ENCODE measurements at regions not wholly inside any gene's neighbourhood (a gene's known extent, or its start where the extent isn't known, plus 50 kb on each side); places are given as distances from the start of the nearest gene placed in this dataset.

DNA sequence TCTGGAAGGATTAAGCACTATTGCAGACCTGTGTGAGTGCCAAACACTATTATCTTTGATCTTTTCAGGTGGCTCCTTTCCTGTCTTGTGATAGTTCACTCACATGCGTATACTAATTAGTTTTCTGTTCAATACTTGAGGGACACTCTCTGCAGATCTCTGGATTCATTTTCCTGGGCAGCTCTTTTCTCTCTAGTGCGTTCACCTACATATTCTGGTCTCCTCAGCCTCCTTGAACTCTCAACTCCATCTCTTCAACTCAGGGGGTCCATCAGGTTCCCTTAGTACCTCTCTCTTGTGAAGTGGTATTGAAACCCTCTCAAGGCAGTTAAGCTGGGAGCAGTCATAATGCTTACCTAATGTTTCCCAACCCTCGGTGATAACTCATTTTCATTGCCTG, 1218.1 kb upstream of the MAP3K7 start:
- DNase-seq = no peak

DNA sequence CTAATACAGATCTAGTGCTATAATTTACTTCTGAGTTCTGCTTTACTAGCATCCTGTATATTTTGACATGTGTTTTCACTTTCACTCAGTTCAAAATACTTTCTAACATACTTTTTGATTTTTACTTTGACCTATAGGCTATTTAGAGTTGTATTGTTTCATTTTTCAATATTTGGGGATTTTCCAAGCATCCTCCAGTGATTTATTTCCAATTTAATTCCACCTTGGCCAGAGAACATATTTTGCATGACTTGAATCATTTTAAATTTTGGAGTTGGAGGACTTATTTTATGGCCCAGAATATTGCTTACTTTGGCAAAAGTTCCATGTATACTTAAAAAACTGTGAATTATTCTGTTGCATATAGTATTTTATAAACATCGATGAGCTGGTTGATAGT, 1215.6 kb upstream of the MAP3K7 start:
- DNase-seq = no peak

DNA sequence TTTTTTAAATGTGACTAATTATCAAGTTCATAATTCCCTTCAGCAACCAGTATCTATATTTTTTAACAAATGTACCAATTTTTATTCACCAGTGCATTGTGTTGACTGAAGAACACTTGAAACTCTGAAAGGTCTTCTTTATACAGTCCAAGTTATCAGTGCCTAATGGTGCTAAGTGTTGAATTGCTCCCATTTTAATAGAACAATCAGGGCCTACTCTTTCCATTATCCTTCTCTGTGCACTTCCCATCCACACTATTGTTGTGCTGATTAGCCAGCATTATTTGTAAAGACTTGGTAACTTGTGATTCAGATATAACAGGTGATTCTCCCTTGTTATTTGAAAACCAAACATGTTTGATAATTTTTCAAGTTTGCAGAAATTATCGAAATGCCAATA, 1209.7 kb upstream of the MAP3K7 start:
- no peak for DNase-seq

DNA sequence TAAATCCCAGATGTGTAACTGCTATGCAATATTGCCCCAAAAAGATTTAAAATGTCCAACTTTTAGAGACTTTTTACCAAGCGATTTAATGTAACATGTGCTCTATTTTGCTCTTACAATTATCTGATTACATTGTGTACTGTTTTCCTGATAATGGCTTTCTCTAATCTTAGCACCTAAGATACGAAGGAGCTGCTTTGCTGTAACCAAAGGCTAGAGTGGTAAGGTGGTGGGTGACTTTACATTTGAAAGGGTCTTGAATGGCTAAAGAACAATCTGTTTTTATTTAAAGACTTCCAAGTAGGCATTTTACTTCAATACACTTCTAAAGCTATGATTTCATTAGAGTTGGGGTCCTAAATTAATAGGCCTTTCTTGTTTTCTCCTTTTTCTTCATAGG, 1201.6 kb upstream of the MAP3K7 start:
- no peak for DNase-seq

DNA sequence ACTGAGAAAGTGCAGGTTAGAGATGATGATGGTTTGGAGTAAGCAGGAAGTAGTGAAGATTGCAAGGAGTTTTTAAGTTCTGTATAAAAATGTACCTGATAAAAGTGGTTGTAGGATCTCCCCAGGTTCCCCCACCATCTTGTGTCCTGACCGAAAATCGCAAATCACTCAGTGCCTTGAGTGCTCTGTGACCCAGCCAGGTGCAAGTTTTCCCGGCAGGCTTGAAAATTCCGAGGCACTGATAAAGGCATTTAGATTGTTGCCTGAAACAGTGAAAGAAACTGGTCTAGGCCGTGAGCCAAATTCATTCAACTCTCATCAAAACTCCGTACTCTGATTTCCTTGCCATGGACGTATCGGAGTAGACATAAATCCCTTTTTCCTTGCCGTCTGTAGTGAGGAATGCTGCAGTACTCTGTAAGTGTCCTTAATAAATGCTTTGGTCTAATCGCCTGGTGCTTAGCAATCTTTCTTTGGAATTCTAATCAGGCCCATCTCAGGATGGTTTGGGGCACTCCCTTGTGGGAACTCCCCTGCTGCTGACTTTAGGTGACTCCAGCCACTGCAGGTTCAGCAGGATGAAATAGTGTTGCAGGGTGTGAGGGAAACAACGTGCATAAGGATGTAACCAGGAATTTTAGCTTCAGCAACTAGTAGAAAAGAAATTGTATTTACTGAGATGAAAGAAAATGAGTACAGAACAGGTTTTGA, 1199.8 kb upstream of the MAP3K7 start:
- no peak for DNase-seq

DNA sequence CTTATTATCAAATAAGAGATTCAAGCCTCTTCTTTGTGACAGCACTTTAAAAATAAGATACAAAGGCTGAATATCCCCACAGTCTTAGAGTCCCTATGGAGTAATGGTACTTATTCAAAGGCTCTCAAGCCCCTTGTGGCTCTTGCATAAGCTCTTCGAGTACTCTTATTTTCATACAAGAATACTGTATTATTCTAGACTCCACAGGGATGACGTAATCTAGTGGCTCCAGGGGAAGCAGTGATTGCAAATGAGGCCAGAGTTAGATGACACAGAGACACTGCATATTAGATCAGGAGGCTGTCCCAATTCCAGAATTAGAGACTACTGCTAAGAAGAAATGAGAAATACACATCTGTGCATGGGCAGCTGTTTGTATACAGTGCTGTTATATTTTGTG, 1195.9 kb upstream of the MAP3K7 start:
- no peak for DNase-seq

DNA sequence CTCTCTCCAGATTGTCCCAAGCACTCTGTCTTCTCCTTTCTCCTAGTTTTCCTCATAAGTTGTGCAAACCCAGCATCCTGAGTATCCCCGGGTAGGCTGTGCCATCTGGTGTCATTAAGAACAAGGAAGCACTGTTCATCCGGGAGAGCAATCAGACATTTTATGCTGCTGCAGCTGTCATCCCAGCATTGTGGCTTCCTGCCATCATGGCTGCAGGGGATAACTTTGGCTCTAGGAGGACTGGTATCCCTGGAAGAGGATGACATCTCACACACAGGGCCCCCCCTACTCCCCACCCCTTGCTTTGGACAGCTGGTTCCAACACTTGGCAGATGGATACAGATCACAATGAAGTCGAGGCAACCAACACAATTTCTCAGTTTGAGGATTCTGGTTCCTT, 1195.1 kb upstream of the MAP3K7 start:
- DNase-seq = no peak

DNA sequence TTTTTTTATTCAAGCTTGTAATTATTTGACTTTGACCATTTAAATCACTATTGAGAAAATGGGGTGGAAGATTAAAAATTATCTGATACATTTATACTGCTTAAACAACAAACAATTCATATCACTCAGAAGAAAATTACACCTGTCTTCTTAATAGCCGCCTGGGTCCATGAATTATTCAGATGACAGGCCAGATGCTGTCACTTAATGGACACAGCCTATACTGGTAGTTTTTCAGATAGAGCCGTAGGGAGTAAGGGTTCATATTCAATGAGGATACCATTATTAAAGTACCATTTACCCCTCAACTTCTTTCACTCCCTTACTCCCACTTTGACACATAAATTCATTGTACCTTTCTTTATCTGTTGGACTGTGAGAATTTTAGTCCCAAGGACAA, 1193.4 kb upstream of the MAP3K7 start:
- DNase-seq = no peak

DNA sequence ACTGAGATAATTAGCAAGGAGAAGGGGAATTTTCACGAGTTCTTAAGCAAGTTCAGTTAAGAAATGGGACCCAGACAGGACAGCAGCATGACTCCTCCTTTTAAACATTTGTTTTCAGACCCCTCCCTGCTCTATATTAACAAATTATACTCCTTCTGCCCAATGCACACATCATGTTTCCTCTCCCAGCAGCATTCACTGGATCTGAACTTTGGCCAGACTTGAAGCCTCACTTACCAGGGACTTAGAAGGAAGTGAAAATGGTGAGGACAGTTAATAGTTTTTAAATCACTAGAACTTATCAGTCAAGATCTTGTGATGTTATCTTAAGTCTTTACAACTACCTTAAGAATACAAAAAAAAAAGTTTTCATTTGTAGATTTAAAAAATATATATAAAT, 1174.7 kb upstream of the MAP3K7 start:
- no peak for DNase-seq

DNA sequence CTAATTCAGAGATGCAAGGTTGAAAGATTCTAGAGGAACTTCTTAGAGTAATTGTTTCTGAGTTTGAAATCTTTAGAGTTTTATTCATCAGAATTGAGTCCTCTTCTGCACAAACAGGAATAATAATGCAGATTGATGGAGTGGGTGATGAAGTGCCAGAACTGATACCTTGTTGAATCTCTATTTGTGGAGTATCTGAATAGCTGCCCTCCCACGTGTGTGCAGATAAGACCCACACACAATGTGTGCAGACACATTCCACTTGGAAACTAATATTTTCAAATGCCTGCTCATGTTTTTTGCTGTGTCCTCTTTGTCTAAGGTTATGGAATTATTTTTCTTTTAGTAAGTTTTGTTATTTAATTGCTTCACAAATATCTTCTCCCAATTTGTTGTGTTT, 1167.8 kb upstream of the MAP3K7 start:
- no peak for DNase-seq

DNA sequence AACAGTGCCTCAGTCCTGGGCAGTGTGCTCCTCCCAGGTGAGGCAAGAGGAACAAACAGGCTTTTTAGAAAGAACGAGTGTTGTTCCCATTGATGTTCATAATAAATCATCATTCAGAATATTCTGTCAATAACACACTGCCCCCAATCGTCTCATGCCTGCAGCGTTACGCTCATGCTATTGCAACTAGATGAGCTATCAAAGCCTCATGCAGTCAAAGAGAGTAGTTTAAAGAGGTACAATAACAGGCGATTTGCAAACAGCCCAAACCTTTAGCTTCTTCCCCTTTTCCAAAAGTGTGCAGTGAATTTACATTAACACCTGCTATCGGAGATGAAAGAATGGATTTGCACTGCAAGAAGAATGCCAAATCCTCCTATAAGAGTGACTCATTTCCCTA, 1164.7 kb upstream of the MAP3K7 start:
- no peak for DNase-seq

DNA sequence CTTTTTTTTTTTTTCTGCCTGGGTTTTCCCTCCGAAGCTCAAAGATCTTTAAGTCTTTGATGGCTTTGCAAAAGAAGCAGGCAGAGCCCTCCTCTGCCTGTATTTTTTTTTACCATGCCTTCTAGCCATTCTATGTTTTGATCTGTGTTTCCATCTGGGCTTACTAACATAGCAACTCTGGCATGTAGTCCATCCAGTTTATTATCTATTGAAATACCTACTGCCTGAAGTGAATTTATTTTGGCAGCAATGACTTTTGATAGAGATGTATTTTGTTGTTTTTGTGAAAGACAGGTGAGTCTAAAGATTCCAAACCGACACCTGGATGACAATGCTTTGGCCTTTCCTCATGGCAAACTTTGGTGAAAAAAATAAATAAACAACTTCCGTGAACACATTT, 1157.7 kb upstream of the MAP3K7 start:
- DNase-seq = no peak

DNA sequence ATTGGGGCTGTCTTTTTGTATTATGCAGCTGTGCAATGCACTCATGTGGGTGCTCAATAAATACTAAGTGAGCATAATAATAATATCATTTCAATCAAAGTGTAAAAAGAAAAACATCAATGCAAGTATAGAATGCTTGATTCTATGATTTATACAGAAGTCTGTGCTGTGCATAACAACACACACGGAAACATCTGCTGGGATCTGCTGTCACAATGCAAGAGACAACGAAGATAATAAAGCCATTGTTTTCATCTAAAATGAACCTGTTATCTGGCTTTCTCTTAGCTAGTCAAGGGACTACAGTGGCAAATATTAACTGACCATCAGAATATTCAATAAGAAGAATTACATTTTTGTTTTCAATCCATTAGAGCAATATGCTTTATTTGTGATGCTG, 1156.9 kb upstream of the MAP3K7 start:
- DNase-seq = no peak

DNA sequence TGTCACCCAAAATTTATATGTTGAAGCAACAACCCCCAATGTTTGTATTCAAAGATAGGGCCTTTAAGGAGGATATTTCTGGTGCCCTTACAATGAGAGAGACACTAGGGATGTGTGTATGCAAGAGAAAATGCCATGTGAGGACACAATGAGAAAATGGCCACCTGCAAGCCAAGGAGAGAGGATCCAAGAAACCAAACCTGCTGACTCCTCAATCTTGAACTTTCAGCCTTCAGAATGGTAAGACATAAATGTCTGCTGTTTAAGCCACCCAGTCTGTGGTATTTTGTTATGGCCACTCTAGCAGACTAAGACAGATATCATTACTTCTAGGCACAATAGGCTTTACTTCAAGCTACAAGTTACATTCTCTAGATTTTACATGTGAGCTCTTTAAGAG, 1145.1 kb upstream of the MAP3K7 start:
- no peak for DNase-seq

DNA sequence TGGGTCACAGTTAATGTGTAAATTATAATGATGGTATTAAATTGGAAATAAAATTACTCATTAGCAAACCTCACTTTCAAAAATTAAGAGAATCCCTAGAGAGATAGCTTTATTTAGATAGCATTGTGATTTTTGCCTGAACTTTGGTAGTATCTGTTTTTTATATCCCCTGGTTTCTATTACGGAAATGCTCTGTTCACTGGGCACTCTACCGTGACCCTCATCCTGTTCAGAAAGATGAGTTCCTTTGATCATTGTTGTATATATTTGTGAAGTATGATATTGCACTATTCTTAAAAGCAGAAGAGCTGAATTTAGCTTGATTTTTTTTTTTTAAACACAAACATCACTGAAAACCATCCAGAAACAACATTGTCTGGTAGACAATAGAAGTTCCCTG, 1143.8 kb upstream of the MAP3K7 start:
- no peak for DNase-seq

DNA sequence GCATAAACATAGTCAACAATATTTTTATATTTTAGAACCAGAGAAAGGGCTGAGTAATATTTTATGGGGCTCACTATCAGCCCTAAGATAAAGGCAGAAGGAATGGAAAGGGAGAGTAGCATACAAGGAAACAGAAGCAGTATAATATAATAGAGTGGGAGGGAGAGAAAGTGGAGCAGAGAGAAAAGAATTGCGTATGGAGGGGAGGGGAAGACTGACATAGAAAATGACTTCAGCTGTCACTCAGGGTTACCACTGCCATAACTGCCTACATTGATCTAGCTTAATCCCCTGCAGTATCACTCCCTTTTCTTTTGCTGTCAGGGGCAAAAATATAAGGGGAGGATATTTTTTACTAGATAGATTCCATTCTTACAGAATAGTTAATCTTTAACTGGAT, 1133.5 kb upstream of the MAP3K7 start:
- DNase-seq = no peak

DNA sequence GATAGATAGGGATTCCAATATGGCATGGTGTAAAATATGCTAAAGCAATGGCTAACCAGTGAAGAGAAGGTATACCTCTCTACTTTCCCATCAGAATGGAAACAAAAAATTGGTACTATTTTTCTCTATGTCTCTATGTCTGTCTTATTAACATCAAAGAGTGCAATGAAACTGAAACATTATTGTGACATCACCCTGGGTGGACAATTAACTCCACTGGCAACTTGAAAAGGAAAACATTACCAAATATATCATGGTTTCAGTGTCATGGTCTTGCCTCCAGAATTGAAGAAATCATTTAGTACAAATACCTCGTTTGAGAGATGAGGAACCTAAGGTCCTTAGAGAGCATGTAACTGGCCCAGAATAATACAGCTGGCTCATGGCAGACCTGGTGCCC, 1132.5 kb upstream of the MAP3K7 start:
- no peak for DNase-seq

DNA sequence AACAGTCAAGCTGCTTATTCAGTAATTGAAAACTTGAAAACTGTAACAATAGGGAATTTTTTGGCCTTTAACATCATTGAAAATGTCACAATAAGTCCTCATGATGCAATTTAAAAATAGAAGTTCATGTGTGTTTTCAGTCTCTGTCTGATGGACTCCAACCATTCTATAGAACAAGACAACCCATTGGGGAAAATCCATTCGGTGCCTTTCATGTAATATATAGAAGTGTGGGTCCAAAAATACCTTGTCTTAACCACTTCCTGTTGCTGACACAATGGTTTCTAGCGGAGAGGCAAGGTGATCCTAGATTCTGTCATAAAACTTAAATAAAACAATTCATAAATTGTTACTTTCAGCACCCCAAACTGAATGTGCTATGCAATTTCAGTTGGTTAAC, 1131.3 kb upstream of the MAP3K7 start:
- no peak for DNase-seq

DNA sequence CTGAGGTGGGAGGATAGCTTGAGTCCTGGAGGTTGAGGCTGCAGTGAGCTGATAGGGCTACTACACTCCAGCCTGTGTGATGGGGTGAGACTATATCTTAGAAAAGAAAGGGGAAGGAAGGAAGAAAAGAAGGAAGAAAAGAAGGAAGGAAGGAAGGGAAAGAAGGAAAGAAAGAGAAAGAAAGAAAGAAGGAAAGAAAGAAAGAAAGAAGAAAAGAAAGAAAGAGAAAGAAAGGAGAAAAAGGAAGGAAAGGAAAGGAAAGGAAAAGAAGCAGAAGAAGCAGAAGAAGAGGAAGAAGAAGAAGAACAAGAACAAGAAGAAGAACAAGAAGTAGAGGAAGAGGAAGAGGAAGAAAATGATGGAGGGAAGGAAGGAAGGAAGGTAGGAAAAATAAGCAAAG, 1130.2 kb upstream of the MAP3K7 start:
- no peak for DNase-seq

DNA sequence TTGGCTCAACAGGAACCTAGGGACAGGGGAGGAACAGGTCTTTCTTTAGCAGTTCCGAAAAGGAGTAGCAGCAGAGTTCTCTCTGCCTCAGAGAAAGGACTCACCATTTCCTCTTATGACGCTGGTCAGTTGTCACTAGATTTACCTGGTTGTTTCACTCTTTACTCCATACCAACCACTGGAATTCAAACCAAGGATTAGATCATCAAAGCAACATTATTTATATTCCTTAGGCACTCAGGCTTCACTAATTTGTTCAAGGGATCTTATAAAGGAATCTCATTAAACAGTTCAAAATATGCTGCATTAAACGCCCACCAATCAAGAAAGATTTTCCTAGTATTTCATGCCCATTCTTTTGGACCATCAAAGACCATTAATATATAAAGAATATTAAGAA, 1129.5 kb upstream of the MAP3K7 start:
- no peak for DNase-seq

DNA sequence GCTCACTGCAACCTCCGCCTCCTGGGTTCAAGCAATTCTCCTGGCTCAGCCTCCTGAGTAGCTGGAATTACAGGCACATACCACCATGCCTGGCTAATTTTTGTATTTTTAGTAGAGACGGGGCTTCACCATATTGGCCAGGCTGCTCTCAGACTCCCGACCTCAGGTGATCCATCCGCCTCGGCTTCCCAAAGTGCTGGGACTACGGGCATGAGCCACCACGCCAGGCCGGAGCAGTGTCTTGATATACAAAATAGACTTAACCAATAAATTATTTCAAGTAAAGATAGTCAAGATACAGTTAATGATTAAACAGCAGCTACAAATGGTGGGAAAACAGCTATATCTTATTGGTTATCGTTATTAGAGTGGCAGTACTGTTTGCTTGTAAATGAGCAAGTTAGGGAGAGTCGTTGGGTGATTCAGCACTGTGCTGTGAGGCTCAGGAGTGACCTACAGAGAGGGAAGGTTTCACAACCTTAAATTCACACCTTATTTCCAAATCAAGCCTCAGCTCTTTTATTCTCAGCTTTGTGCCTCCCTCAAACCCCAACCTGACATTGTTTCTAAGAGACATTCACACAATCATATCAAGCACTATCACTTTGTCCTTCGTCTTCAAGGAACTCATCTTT, 1128.4 kb upstream of the MAP3K7 start:
- DNase-seq = no peak

DNA sequence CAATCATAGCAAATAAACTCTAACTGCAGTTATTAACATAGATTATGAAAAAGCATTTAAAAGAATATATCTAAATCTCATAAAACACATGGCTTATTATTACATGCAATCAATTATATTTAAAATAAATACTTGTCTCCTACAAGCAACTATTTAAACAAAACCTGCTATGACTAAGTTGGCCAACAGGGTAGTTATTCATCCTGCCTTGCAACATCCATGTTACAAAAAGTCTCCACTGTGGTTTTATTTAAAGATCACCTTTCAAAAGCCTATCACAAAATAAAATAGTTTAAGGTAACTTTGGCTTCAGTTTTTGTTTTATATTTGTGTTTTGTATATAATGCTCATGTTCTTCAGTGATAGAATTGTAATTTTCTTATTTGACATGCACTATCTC, 1127.0 kb upstream of the MAP3K7 start:
- no peak for DNase-seq

DNA sequence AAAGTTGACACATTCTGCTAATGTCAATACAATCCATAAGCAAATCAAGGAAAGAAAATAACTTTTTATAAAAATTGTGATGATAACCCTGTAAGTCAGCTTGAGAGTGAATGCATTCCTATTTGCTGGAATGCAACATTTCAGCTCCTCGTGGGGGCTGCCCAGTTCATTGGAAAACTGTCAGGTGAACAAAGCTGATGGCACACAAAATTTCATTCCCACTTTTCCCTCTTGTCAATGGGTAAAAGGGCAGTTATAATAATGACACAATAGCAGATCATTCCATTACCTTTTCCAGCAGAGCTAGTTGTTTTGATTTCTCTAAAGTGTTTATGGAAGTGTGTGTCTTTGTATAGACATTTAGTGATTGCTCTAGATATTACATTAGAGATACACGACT, 1124.6 kb upstream of the MAP3K7 start:
- no peak for DNase-seq

DNA sequence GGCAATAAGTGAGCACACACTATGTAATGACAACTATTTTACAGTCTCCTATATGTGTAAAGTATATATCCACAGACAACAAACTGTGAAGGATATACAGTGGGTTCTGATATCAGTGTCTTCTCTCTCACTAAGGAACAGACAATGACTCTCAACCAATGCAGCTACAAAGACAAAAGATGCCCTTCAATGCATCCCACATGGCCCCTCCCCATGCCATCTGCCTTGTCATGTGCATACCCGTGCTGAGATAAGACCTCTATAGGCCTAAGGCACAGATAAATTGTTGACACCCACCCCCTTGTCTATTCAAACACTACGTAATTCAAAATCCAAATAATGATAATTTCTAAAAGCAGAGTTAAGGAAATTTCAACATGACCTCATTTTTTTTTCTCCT, 1123.5 kb upstream of the MAP3K7 start:
- no peak for DNase-seq

Data from right lung (tissue), 2 donors.